Liver (tissue), 8 donors: ENCODE measurements at regions not wholly inside any gene's neighbourhood (a gene's known extent, or its start where the extent isn't known, plus 50 kb on each side); places are given as distances from the start of the nearest gene placed in this dataset.

Experiments used
- DNase-seq: peaks from one replicate; pipeline ENCODE4 v3.0.0-alpha.2; 2017; ENCODE audit warnings: low spot score
- H3K27ac ChIP-seq, 2 donors: one replicate each; pipeline ENCODE4 v1.7.0; 2013; ENCODE audit warnings: inconsistent platforms in 2 of 2, low read length in 2 of 2, control low read depth in 1 of 2, low read depth in 1 of 2, mild to moderate bottlenecking in 1 of 2
- H3K27me3 ChIP-seq, 4 donors: one replicate each; pipeline versions ENCODE4 v1.6.1 to v1.7.0; 2013; ENCODE audit warnings: low read length in 3 of 4, inconsistent platforms in 1 of 4, mild to moderate bottlenecking in 1 of 4, moderate library complexity in 1 of 4; ENCODE audit not compliant: control insufficient read depth in 4 of 4, insufficient read depth in 4 of 4
- H3K36me3 ChIP-seq, 4 donors: one replicate each; pipeline versions ENCODE4 v1.6.1 to v1.7.0; 2013; ENCODE audit warnings: low read length in 3 of 4, mild to moderate bottlenecking in 3 of 4, low read depth in 1 of 4, moderate library complexity in 1 of 4; ENCODE audit not compliant: control insufficient read depth in 4 of 4, insufficient read depth in 3 of 4
- H3K4me1 ChIP-seq, 4 donors: one replicate each; pipeline versions ENCODE4 v1.6.1 to v1.7.0; 2013; ENCODE audit warnings: low read length in 3 of 4, mild to moderate bottlenecking in 3 of 4, moderate library complexity in 1 of 4; ENCODE audit not compliant: control insufficient read depth in 4 of 4, insufficient read depth in 4 of 4
- H3K4me3 ChIP-seq, 3 donors: one replicate each; pipeline versions ENCODE4 v1.6.1 to v1.7.0; 2013; ENCODE audit warnings: low read length in 3 of 3, control low read depth in 1 of 3, low read depth in 1 of 3, mild to moderate bottlenecking in 1 of 3
- H3K9ac ChIP-seq, 2 donors: one replicate each; pipeline ENCODE4 v1.7.0; 2013; ENCODE audit warnings: low read length in 2 of 2, mild to moderate bottlenecking in 2 of 2, moderate library complexity in 2 of 2, control low read depth in 1 of 2, low read depth in 1 of 2
- H3K9me3 ChIP-seq, 4 donors: one replicate each; pipeline versions ENCODE4 v1.6.1 to v1.7.0; 2013; ENCODE audit warnings: low read length in 3 of 4; ENCODE audit not compliant: control insufficient read depth in 4 of 4
- EGR1 ChIP-seq, 2 donors: IDR thresholded peaks; 2 replicates each; pipeline ENCODE4 v1.6.1; 2016 to 2018; ENCODE audit warnings: antibody characterized with exemption in 2 of 2, low read depth in 2 of 2
- FOXA1 ChIP-seq: IDR thresholded peaks from 2 replicates; pipeline ENCODE4 v1.6.1; 2016; ENCODE audit warnings: antibody characterized with exemption
- FOXA2 ChIP-seq: IDR thresholded peaks from 2 replicates; pipeline ENCODE4 v1.6.1; 2016; ENCODE audit warnings: antibody characterized with exemption
- GABPA ChIP-seq, 2 donors: IDR thresholded peaks in 1 of 2; conservative IDR thresholded peaks in 1 of 2; 2 replicates each; pipeline ENCODE4 v1.6.1; 2016; ENCODE audit warnings: antibody characterized with exemption in 2 of 2, mild to moderate bottlenecking in 1 of 2, moderate library complexity in 1 of 2
- HNF4A ChIP-seq, 2 donors: conservative IDR thresholded peaks; 2 replicates each; pipeline ENCODE4 v1.6.1; 2016; ENCODE audit warnings: antibody characterized with exemption in 2 of 2, mild to moderate bottlenecking in 2 of 2
- HNF4G ChIP-seq: IDR thresholded peaks from 2 replicates; pipeline ENCODE4 v1.6.1; 2016; ENCODE audit warnings: antibody characterized with exemption
- JUND ChIP-seq, 2 donors: IDR thresholded peaks; 2 replicates each; pipeline ENCODE4 v1.6.1; 2016; ENCODE audit warnings: antibody characterized with exemption in 2 of 2
- NR2F2 ChIP-seq: IDR thresholded peaks from 2 replicates; pipeline ENCODE4 v1.6.1; 2016; ENCODE audit warnings: antibody characterized with exemption
- RAD21 ChIP-seq, 2 donors: IDR thresholded peaks; 2 replicates each; pipeline ENCODE4 v1.6.1; 2016; ENCODE audit warnings: antibody characterized with exemption in 2 of 2, mild to moderate bottlenecking in 2 of 2
- RXRA ChIP-seq, 2 donors: IDR thresholded peaks; 2 replicates each; pipeline ENCODE4 v1.6.1; 2017 to 2018; ENCODE audit warnings: antibody characterized with exemption in 2 of 2, mild to moderate bottlenecking in 1 of 2
- SP1 ChIP-seq: IDR thresholded peaks from 2 replicates; pipeline ENCODE4 v1.6.1; 2018; ENCODE audit warnings: antibody characterized with exemption, mild to moderate bottlenecking
- TAF1 ChIP-seq: conservative IDR thresholded peaks from 2 replicates; pipeline ENCODE4 v1.6.1; 2016; ENCODE audit warnings: antibody characterized with exemption, mild to moderate bottlenecking
- YY1 ChIP-seq: IDR thresholded peaks from 2 replicates; pipeline ENCODE4 v1.6.1; 2016; ENCODE audit warnings: antibody characterized with exemption, mild to moderate bottlenecking
- WGBS: extraction: QIAGEN DNeasy Blood & Tissue Kit; methylation state at CpG from one replicate; pipeline ENCODE4 v1.1.7; 2013; 5-methylcytosine and 5-hydroxymethylcytosine counted together
- TF ChIP-seq, protein P1 (sequence below): IDR thresholded peaks from 2 replicates; pipeline ENCODE4 v1.6.1; 2016; ENCODE audit warnings: antibody characterized with exemption
- TF ChIP-seq, protein P2 (sequence below): IDR thresholded peaks from 2 replicates; pipeline ENCODE4 v1.6.1; 2016; ENCODE audit warnings: antibody characterized with exemption
- TF ChIP-seq, protein P3 (sequence below): fragments of 150-350 bp; IDR thresholded peaks from 2 replicates; pipeline ENCODE4 v1.5.1; 2017; ENCODE audit warnings: improper control_type of control experiment, low read depth, low read length; ENCODE audit not compliant: missing input control
- TF ChIP-seq, protein P4 (sequence below): IDR thresholded peaks from 2 replicates; pipeline ENCODE4 v1.6.1; 2016; ENCODE audit warnings: antibody characterized with exemption
- TF ChIP-seq, protein P5 (sequence below): IDR thresholded peaks from 2 replicates; pipeline ENCODE4 v1.6.1; 2016; ENCODE audit warnings: antibody characterized with exemption, mild to moderate bottlenecking
- donor health status: healthy.
- donor health status: healthy.
- donor health status: healthy.
- donor health status: healthy.
- donor health status: healthy.

DNA sequence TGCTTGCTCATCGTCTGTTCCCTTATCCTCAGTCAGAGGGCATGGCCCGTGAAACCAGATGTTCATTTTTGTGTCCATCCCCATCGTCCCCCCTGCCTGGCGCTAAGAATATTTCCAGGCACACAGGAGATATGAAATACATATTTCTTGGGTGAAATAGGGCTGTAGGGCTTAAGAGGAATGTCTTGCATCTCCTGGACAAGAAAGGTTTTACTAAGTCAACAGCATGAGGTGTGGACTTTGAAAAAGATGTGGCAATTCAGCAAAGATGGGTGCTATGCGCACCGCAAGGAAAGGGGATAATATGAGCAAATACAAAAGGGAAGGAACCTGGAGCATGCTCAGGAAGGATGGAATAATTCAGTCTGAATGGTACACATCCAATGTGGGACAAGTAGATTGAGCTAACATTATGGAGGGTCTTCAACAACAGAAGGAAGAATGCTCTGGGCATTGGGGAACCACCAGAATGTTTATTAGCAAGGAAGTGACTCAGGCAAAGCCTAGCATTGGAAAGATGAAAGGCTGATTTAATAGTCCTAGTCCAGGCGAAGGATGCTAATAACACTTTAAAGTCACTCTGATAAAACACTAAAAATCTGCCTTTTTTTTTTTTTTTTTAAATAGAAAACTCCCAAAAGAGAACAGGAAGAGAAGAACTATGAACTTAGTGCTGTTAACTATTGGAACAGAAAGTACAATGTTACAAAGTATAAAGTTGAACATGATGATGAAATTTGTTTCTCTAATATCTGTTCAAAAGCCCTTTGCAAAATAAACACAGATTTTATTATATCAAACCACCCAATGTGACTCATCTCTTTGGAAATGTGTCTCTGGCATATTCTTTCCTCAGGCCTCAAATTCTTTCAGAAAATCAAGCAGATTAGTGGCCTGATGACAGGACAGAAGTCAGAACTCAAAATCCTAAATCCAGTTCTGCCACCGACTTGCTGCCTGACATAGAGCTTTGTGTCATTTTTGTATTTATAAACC is 449.5 kb downstream of the BCAT1 start:
- no peak for DNase-seq
- Histone ChIP-seq H3K9ac (peak overlapping the region; percentile 3 to 47), H3K4me1 (peaks cover 4 to 37% (median 9%) of the 10 kb centered on the region in 4 donors), H3K27ac (peak overlapping the region; percentile 79 to 80), H3K4me3 (no peak overlapping the region), H3K36me3 (no peaks in the 10 kb centered on the region), H3K9me3 (no peaks in the 10 kb centered on the region), H3K27me3 (no peaks in the 10 kb centered on the region)
- no peak for TF ChIP-seq GABPA (IDR thresholded peaks at IDR 0.05 in 1 of 2, conservative IDR thresholded peaks at IDR 0.05 in 1 of 2)
- TF ChIP-seq FOXA2: peak; percentile 12
- TF ChIP-seq NR2F2: peak; percentile 22
- TF ChIP-seq YY1: peak; percentile 11
- TF ChIP-seq HNF4A (conservative IDR thresholded peaks at IDR 0.05): peak; percentile 93 to 94
- TF ChIP-seq TAF1: no peak
- TF ChIP-seq RAD21 (IDR thresholded peaks at IDR 0.05): peak; percentile 28 to 29
- peak; percentile 57 for TF ChIP-seq SP1
- peak; percentile 75 to 79 for TF ChIP-seq JUND (IDR thresholded peaks at IDR 0.05)
- TF ChIP-seq HNF4G: peak; percentile 62
- TF ChIP-seq, protein P1, sequence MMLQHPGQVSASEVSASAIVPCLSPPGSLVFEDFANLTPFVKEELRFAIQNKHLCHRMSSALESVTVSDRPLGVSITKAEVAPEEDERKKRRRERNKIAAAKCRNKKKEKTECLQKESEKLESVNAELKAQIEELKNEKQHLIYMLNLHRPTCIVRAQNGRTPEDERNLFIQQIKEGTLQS: peak; percentile 77
- no peak for TF ChIP-seq EGR1 (IDR thresholded peaks at IDR 0.05; ENCODE audit: low read depth in 2 of 2)
- TF ChIP-seq, protein P2, sequence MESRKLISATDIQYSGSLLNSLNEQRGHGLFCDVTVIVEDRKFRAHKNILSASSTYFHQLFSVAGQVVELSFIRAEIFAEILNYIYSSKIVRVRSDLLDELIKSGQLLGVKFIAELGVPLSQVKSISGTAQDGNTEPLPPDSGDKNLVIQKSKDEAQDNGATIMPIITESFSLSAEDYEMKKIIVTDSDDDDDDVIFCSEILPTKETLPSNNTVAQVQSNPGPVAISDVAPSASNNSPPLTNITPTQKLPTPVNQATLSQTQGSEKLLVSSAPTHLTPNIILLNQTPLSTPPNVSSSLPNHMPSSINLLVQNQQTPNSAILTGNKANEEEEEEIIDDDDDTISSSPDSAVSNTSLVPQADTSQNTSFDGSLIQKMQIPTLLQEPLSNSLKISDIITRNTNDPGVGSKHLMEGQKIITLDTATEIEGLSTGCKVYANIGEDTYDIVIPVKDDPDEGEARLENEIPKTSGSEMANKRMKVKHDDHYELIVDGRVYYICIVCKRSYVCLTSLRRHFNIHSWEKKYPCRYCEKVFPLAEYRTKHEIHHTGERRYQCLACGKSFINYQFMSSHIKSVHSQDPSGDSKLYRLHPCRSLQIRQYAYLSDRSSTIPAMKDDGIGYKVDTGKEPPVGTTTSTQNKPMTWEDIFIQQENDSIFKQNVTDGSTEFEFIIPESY: no peak
- TF ChIP-seq, protein P3, sequence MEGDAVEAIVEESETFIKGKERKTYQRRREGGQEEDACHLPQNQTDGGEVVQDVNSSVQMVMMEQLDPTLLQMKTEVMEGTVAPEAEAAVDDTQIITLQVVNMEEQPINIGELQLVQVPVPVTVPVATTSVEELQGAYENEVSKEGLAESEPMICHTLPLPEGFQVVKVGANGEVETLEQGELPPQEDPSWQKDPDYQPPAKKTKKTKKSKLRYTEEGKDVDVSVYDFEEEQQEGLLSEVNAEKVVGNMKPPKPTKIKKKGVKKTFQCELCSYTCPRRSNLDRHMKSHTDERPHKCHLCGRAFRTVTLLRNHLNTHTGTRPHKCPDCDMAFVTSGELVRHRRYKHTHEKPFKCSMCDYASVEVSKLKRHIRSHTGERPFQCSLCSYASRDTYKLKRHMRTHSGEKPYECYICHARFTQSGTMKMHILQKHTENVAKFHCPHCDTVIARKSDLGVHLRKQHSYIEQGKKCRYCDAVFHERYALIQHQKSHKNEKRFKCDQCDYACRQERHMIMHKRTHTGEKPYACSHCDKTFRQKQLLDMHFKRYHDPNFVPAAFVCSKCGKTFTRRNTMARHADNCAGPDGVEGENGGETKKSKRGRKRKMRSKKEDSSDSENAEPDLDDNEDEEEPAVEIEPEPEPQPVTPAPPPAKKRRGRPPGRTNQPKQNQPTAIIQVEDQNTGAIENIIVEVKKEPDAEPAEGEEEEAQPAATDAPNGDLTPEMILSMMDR: no peak
- peak; percentile 42 to 59 for TF ChIP-seq RXRA (IDR thresholded peaks at IDR 0.05)
- TF ChIP-seq, protein P4, sequence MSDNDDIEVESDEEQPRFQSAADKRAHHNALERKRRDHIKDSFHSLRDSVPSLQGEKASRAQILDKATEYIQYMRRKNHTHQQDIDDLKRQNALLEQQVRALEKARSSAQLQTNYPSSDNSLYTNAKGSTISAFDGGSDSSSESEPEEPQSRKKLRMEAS: no peak
- no peak for TF ChIP-seq FOXA1
- TF ChIP-seq, protein P5, sequence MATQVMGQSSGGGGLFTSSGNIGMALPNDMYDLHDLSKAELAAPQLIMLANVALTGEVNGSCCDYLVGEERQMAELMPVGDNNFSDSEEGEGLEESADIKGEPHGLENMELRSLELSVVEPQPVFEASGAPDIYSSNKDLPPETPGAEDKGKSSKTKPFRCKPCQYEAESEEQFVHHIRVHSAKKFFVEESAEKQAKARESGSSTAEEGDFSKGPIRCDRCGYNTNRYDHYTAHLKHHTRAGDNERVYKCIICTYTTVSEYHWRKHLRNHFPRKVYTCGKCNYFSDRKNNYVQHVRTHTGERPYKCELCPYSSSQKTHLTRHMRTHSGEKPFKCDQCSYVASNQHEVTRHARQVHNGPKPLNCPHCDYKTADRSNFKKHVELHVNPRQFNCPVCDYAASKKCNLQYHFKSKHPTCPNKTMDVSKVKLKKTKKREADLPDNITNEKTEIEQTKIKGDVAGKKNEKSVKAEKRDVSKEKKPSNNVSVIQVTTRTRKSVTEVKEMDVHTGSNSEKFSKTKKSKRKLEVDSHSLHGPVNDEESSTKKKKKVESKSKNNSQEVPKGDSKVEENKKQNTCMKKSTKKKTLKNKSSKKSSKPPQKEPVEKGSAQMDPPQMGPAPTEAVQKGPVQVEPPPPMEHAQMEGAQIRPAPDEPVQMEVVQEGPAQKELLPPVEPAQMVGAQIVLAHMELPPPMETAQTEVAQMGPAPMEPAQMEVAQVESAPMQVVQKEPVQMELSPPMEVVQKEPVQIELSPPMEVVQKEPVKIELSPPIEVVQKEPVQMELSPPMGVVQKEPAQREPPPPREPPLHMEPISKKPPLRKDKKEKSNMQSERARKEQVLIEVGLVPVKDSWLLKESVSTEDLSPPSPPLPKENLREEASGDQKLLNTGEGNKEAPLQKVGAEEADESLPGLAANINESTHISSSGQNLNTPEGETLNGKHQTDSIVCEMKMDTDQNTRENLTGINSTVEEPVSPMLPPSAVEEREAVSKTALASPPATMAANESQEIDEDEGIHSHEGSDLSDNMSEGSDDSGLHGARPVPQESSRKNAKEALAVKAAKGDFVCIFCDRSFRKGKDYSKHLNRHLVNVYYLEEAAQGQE: no peak
- WGBS: 58% methylated on average over 8 of the region's 8 CpGs
